HUES48 (cell line): ENCODE measurements at regions not wholly inside any gene's neighbourhood (a gene's known extent, or its start where the extent isn't known, plus 50 kb on each side); places are given as distances from the start of the nearest gene placed in this dataset.
"Not testable (repeated sequence)": the region's sequence is repeated elsewhere in the genome, so short reads cannot be mapped to it uniquely, and the experiment has no call there.

ENCODE experiments used
- H3K27ac ChIP-seq: one replicate; pipeline ENCODE4 v1.7.0; 2013; ENCODE audit warnings: low read depth, low read length, inconsistent platforms
- H3K27me3 ChIP-seq: 2 replicates; pipeline ENCODE4 v1.6.1; 2013; ENCODE audit warnings: mild to moderate bottlenecking, low read length; ENCODE audit not compliant: control insufficient read depth, insufficient read depth
- H3K36me3 ChIP-seq: 2 replicates; pipeline ENCODE4 v1.6.1; 2013; ENCODE audit warnings: low read length; ENCODE audit not compliant: control insufficient read depth, insufficient read depth
- H3K4me1 ChIP-seq: 2 replicates; pipeline ENCODE4 v1.6.1; 2013; ENCODE audit warnings: mild to moderate bottlenecking, low read length; ENCODE audit not compliant: control insufficient read depth, insufficient read depth
- H3K4me3 ChIP-seq: 2 replicates; pipeline ENCODE4 v1.5.1; 2013; ENCODE audit warnings: mild to moderate bottlenecking, low read depth, low read length
- H3K9ac ChIP-seq: 2 replicates; pipeline ENCODE4 v1.6.1; 2013; ENCODE audit warnings: mild to moderate bottlenecking, low read depth, low read length, moderate library complexity
- H3K9me3 ChIP-seq: 2 replicates; pipeline ENCODE4 v1.6.1; 2013; ENCODE audit warnings: low read length; ENCODE audit not compliant: control insufficient read depth, insufficient read depth

DNA sequence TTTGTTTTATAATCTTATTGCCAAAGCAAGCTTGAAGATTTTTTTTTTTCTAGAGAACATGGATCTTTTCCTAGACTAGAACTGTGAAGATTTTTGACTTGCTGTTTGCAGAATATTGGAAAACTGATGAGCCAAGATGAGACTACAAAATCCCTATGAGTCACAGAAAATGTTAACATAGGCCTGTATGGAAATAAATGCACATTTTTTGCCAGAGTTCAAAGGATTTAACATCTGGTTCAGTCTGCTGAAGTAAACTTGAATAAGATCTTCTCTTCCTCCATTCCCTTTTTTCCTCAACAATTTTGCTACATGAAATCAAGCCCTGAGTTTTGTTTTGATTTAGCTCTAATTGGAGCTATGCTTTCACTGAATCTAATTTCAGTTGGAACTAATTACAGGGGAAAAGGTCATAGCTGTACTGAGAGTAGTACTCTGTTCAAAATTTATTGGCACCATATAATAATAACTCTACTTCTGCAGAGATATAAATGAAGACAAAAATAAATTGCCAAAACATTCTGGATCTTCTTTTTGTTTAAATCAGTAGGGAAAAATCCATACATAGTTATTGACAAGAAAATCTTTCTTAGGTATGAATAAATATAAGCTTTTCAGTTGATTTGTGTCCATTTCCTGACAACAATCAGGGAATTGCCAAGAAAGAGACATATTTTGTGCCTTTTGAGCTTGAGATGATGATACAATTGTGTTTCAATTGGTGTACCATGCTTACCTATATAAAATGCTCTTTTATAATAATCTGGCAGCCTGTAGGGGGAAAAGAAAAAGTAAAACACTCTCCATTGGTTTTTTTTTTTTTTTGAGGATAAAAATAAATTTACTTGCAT, 387.5 kb upstream of the GOT2 start:
- Histone ChIP-seq H3K27ac (no peak overlapping the region), H3K36me3 (no peaks in the 10 kb centered on the region), H3K9me3 (no peaks in the 10 kb centered on the region), H3K4me1 (peaks cover 10% of the 10 kb centered on the region), H3K9ac (no peak overlapping the region), H3K27me3 (no peaks in the 10 kb centered on the region), H3K4me3 (no peak overlapping the region)

DNA sequence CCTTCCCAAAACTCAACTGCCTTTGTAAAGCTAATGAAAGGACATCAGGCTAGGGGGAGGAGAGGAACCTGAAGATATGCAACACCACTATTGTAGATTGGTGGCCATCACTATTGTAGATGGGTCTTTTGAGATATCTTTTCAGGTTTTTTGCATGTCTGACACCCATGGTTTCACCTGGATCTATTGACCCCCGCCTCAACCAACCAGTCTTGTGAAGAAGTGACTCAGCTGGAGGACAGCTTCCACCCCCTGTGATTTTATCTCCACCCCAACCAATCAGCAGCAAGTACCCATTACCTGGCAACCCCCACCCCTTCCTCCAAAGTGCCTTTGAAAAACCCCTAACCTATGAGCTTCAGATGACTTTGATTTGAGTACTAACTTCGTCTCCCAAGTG, 382.6 kb upstream of the GOT2 start:
- Histone ChIP-seq H3K9ac (no peak overlapping the region), H3K36me3 (no peaks in the 10 kb centered on the region), H3K27me3 (no peaks in the 10 kb centered on the region), H3K27ac (no peak overlapping the region), H3K9me3 (no peaks in the 10 kb centered on the region), H3K4me3 (no peak overlapping the region), H3K4me1 (peaks cover 5% of the 10 kb centered on the region; the same call in 1 of the 2 replicates)

DNA sequence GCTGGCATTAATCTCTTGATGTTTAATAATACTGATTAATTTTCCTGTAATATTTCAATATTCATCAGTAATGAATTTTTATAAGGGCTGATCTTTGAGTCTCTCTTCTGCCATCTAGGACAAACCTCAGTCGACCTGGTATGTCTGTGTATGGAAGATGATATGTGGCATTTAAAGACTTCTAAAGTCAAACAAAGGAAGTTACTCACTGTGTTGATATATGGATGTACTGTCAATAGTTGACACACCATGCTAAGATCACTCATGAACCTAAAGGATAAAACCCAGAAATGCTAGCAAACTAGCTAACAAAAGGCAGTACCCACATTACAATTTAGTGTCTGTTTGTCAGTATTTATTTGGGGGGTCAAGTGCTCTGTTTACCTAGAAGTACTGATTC, 380.7 kb upstream of the GOT2 start:
- no peaks in the 10 kb centered on the region for H3K9me3 ChIP-seq

DNA sequence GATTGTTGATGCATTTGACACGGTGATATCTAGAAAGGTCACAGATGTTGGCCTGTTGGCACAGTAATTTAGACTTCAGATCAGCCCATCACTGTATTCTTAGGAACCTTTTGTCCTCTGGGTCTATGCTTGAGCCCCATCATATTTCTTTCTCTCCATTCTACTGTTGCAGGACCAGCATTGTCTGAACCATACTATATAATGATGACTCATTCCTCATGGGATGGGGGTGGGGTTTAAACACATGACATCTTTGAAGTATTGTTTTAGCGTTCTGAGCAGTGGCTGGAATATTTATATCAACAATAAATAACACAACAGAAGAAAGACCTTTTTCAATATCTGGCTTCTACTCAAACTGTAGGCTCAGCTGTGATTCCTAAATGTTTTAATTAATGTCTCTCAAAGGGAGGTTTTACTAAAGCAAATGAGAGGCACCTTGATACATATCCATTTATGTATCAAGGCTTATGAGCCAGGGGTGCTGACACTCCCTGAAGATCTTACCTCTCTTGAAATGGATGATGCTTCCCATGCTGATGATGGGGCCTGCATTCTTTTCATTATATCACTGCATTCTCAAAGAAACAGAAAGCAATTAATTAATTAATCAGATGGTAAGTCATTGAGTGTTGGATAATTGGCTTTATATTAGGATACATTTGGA, 379.0 kb upstream of the GOT2 start:
- Histone ChIP-seq H3K9me3 (no peaks in the 10 kb centered on the region), H3K27ac (no peak overlapping the region), H3K4me3 (no peak overlapping the region), H3K4me1 (peaks cover 12% of the 10 kb centered on the region), H3K27me3 (no peaks in the 10 kb centered on the region), H3K36me3 (no peaks in the 10 kb centered on the region), H3K9ac (no peak overlapping the region)

More for the DNA sequence above, 380.7 kb upstream of the GOT2 start:
- Histone ChIP-seq H3K27me3 (no peaks in the 10 kb centered on the region), H3K9ac (no peak overlapping the region), H3K27ac (no peak overlapping the region), H3K36me3 (no peaks in the 10 kb centered on the region), H3K4me3 (no peak overlapping the region), H3K4me1 (peaks cover 12% of the 10 kb centered on the region)

DNA sequence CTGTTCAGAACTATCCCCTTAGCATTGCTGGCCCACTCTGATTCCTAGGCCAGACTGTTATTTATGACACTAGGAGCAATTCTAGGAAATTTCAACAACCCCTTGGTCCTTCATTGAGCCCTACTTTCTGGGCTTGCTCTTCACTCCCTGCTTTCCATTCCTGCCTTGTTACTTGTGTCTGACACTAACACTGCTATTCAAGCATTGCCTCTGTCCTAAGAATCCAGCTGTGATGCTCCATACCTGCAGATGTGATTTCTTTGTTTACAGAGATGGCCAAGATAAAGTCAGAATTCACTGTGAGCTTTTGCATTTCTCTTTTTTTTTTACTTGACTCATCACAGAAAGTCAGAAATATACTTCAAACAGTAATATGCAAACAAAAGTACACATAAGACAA, 377.2 kb upstream of the GOT2 start:
- no peak overlapping the region for H3K9ac ChIP-seq
- no peak overlapping the region for H3K27ac ChIP-seq
- H3K4me1 ChIP-seq = peaks cover 7% of the 10 kb centered on the region
- no peaks in the 10 kb centered on the region for H3K27me3 ChIP-seq
- no peak overlapping the region for H3K4me3 ChIP-seq
- no peaks in the 10 kb centered on the region for H3K36me3 ChIP-seq
- no peaks in the 10 kb centered on the region for H3K9me3 ChIP-seq

DNA sequence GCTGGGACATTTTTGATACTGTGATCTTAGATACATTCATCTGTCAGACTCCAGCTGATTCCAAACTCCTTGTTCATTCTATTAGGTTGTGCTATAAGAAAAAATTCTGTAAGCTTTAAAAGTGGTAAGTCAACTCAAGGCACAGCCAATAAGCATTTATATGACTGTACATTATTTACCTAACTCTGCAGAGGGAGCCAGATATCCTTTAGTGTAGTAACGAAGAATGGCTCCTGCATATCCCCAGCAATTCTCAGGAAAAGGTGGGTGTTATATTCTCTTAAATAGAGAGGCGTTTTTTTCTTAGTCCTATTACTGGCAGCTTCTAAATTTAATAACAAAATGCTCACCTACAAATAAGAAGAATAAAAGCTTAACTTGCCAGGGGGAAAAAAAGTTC, 374.3 kb upstream of the GOT2 start:
- no peak overlapping the region for H3K9ac ChIP-seq
- H3K9me3 ChIP-seq = no peaks in the 10 kb centered on the region
- H3K27me3 ChIP-seq = no peaks in the 10 kb centered on the region
- H3K36me3 ChIP-seq = no peaks in the 10 kb centered on the region
- no peak overlapping the region for H3K4me3 ChIP-seq
- peaks cover 7% of the 10 kb centered on the region for H3K4me1 ChIP-seq
- H3K27ac ChIP-seq = no peak overlapping the region

DNA sequence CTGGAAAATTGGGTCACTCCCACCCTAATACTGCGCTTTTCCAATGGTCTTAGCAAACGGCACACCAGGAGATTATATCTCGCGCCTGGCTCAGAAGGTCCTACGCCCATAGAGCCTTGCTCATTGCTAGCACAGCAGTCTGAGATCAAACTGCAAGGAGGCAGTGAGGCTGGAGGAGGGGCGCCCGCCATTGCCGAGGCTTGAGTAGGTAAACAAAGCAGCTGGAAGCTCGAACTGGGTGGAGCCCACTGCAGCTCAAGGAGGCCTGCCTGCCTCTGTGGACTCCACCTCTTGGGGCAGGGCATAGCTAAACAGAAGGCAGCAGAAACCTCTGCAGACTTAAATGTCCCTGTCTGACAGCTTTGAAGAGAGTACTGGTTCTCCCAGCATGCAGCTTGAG, 362.6 kb upstream of the GOT2 start:
- H3K9ac ChIP-seq, H3K4me3 ChIP-seq, H3K27me3 ChIP-seq: not testable (repeated sequence)

DNA sequence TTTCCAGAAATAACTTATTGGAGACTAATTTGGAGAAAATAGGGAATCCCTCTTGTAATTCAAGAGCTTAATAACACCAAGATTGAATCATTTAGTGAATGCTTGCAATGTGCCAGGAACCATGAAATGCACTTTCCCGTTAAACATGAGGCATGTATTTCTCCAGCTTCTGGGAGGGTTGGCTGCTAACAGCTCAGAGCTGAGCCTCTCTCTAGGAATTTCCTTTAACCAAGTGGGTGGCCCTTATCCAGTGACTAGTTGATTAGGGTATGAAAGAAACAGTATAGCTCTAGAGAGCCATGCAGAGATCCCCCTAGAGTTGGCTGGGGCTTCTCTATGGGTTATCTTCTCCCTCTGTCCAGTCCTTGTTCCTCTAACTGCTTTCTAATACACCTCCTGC, 356.4 kb upstream of the GOT2 start:
- Histone ChIP-seq H3K4me1 (no peaks in the 10 kb centered on the region), H3K36me3 (no peaks in the 10 kb centered on the region), H3K4me3 (no peak overlapping the region), H3K9ac (no peak overlapping the region), H3K9me3 (no peaks in the 10 kb centered on the region), H3K27ac (no peak overlapping the region), H3K27me3 (no peaks in the 10 kb centered on the region)

More for the DNA sequence above, 362.6 kb upstream of the GOT2 start:
- not testable (repeated sequence) for H3K36me3 ChIP-seq, H3K9me3 ChIP-seq, H3K27ac ChIP-seq, H3K4me1 ChIP-seq

DNA sequence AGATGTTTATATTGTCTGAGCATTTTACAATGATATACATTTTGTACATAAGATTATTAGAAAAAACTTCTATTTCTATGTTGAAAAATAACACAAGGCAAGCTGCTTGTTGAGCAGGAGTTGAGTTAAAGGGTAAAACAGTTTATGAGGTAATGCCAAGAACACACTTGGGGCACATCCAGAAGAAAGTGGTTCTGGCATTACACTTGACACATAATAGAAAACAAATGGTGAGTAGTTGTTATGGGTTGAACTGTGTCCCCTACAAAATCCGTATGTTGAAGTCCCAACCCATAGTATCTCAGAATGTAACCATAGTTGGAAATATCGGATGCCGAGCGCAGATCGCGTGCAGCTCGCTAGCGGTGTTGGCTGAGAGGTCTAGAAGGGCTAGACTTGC, 354.3 kb upstream of the GOT2 start:
- H3K4me3 ChIP-seq = no peak overlapping the region
- no peaks in the 10 kb centered on the region for H3K27me3 ChIP-seq
- no peaks in the 10 kb centered on the region for H3K36me3 ChIP-seq
- no peaks in the 10 kb centered on the region for H3K9me3 ChIP-seq
- H3K4me1 ChIP-seq = no peaks in the 10 kb centered on the region
- H3K9ac ChIP-seq = no peak overlapping the region
- no peak overlapping the region for H3K27ac ChIP-seq

DNA sequence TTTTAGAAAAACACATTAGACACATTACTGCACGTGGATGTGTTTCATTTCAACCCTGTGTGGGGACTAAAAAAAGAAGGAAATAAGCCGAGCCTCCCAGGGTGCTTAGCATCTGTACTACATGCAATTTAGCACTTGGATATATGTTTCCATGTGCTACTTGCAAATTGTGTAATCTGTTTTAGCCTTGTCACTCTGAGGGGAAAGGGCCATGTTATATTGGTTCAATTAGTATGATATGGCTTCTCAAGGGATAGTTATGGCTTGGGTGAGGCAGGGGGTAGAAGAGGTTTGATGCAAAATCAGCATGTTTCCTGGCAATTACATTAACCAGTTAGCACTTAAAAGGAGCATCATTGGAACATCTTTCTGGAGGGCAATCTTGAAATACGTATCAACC, 353.5 kb upstream of the GOT2 start:
- Histone ChIP-seq H3K4me1 (no peaks in the 10 kb centered on the region), H3K9ac (no peak overlapping the region), H3K9me3 (no peaks in the 10 kb centered on the region), H3K27ac (no peak overlapping the region), H3K36me3 (no peaks in the 10 kb centered on the region), H3K4me3 (no peak overlapping the region), H3K27me3 (no peaks in the 10 kb centered on the region)

DNA sequence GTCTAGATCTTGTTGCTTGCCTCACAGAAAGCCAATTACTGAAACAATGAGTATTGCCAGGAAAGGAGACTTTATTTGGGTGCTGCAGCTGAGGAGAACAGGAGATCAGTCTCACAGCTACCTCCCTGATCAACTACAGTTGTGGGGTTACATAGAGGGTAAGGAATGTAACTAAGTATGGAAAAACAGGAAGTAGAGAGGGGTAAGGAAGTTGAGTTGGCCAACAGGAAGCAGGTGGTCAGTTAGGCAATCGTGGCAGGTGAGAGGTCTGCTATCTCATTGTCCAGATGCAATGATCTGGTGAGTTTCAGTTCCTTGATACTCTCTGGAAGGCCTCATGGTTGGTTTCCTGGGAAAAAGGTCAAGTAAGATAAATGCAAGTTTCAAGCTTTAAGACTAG, 333.1 kb upstream of the GOT2 start:
- H3K4me1 ChIP-seq = no peaks in the 10 kb centered on the region
- no peaks in the 10 kb centered on the region for H3K36me3 ChIP-seq
- no peak overlapping the region for H3K9ac ChIP-seq
- no peak overlapping the region for H3K4me3 ChIP-seq
- peaks cover 8% of the 10 kb centered on the region; the same call in 1 of the 2 replicates for H3K9me3 ChIP-seq
- H3K27ac ChIP-seq = no peak overlapping the region
- H3K27me3 ChIP-seq = no peaks in the 10 kb centered on the region
